Parathyroid adenoma (tissue), 2 donors: ENCODE measurements at regions not wholly inside any gene's neighbourhood (a gene's known extent, or its start where the extent isn't known, plus 50 kb on each side); places are given as distances from the start of the nearest gene placed in this dataset.

Source experiments
- H2AFZ ChIP-seq: fragments of 300-600 bp; sonication (generic); one replicate; pipeline ENCODE4 v1.7.0; 2017; ENCODE audit warnings: antibody characterized with exemption, mild to moderate bottlenecking
- H3K27ac ChIP-seq: fragments of 300-600 bp; sonication (generic); one replicate; pipeline ENCODE4 v1.7.0; 2017
- H3K27me3 ChIP-seq: fragments of 300-600 bp; sonication (generic); one replicate; pipeline ENCODE4 v1.7.0; 2017; ENCODE audit warnings: low read length; ENCODE audit not compliant: control insufficient read depth, insufficient read depth
- H3K36me3 ChIP-seq: fragments of 300-600 bp; sonication (generic); one replicate; pipeline ENCODE4 v1.7.0; 2017; ENCODE audit warnings: low read length; ENCODE audit not compliant: control insufficient read depth, insufficient read depth
- H3K4me1 ChIP-seq: fragments of 300-600 bp; sonication (generic); one replicate; pipeline ENCODE4 v1.7.0; 2017; ENCODE audit warnings: control low read depth
- H3K4me2 ChIP-seq: fragments of 300-600 bp; sonication (generic); one replicate; pipeline ENCODE4 v1.7.0; 2017; ENCODE audit warnings: low read length
- H3K4me3 ChIP-seq: fragments of 300-600 bp; sonication (generic); one replicate; pipeline ENCODE4 v1.7.0; 2017; ENCODE audit warnings: low read depth, low read length
- H3K79me2 ChIP-seq: fragments of 300-600 bp; sonication (generic); one replicate; pipeline ENCODE4 v1.7.0; 2017; ENCODE audit warnings: control low read depth
- H3K9ac ChIP-seq: fragments of 300-600 bp; sonication (generic); one replicate; pipeline ENCODE4 v1.7.0; 2017; ENCODE audit warnings: mild to moderate bottlenecking
- H3K9me3 ChIP-seq: fragments of 300-600 bp; sonication (generic); one replicate; pipeline ENCODE4 v1.7.0; 2017; ENCODE audit warnings: low read length; ENCODE audit not compliant: control insufficient read depth
- TF ChIP-seq, protein P1 (sequence below): fragments of 300-600 bp; sonication (generic); IDR thresholded peaks from one replicate; pipeline ENCODE4 v1.7.0; 2017; ENCODE audit warnings: antibody characterized with exemption, mild to moderate bottlenecking
- donor health status: primary hyperparathyroidism.

DNA sequence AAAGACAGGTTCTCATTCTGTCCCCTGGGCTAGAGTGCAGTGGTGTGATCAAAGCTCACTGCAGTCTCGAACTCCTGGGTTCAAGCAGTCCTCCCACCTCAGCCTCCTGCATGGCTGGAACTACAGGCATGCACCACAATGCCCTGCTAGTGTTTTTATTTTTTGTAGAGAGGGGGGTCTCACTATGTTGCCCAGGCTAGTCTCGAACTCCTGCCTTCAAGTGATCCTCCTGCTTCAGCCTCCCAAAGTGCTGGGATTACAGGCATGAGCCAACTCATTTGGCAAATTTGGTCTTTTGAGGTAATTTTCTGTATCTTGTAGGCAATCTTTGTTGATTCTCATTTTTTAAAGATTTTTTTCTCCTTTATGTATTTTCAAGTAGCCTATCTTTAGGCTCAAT, 205.7 kb downstream of the ZIC5 start:
- H3K4me2 ChIP-seq = no peak overlapping the region
- no peaks in the 10 kb centered on the region for H3K9me3 ChIP-seq
- H3K27ac ChIP-seq = no peak overlapping the region

DNA sequence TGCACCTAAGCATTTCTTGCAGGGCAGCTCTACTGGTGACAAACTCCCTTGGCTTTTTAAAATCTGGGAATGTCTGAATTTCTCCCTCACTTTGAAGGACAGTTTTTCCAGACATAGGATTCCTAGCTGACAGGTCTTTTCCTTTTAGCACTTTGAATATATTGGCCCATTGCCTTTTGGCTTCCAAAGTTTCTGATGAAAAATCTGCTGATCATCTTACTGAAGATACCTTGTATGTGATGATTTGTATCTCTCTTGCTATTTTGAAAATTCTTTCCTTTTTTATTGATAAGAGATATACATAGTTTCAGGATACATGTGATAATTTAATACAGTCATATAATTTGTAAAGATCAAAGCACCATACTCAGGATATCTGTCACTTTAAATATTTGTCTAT, 211.1 kb downstream of the ZIC5 start:
- Histone ChIP-seq H2AFZ (no peak overlapping the region), H3K9me3 (no peaks in the 10 kb centered on the region), H3K79me2 (no peaks in the 10 kb centered on the region), H3K9ac (no peak overlapping the region), H3K36me3 (no peaks in the 10 kb centered on the region), H3K4me1 (no peaks in the 10 kb centered on the region), H3K27ac (no peak overlapping the region), H3K27me3 (no peaks in the 10 kb centered on the region), H3K4me2 (no peak overlapping the region), H3K4me3 (no peak overlapping the region)
- TF ChIP-seq, protein P1, sequence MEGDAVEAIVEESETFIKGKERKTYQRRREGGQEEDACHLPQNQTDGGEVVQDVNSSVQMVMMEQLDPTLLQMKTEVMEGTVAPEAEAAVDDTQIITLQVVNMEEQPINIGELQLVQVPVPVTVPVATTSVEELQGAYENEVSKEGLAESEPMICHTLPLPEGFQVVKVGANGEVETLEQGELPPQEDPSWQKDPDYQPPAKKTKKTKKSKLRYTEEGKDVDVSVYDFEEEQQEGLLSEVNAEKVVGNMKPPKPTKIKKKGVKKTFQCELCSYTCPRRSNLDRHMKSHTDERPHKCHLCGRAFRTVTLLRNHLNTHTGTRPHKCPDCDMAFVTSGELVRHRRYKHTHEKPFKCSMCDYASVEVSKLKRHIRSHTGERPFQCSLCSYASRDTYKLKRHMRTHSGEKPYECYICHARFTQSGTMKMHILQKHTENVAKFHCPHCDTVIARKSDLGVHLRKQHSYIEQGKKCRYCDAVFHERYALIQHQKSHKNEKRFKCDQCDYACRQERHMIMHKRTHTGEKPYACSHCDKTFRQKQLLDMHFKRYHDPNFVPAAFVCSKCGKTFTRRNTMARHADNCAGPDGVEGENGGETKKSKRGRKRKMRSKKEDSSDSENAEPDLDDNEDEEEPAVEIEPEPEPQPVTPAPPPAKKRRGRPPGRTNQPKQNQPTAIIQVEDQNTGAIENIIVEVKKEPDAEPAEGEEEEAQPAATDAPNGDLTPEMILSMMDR = no peak

More for the DNA sequence above, 205.7 kb downstream of the ZIC5 start:
- Histone ChIP-seq H3K36me3 (no peaks in the 10 kb centered on the region), H3K27me3 (no peaks in the 10 kb centered on the region), H3K79me2 (no peaks in the 10 kb centered on the region), H3K9ac (no peak overlapping the region), H3K4me1 (no peaks in the 10 kb centered on the region), H2AFZ (no peak overlapping the region), H3K4me3 (no peak overlapping the region)
- TF ChIP-seq, protein P1 = no peak

DNA sequence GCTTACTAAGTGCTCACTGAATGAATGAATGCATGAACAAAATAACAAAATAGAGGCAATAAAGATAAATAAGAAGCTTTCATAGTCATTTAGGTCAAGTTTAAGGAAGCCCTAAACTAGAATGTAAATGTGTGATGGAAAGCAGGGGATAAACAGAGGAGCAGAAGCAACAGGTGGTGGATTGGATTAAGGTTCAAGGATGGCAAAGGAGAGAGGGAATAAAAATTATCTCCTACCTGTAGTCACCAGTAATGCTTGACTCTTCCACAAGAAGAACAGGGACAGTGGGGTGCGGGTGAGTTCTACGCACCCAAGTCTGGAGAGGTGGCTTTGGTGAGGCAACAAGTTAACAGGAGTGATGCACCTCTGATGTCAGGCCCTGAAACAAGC, 212.4 kb downstream of the ZIC5 start:
- Histone ChIP-seq H3K9ac (no peak overlapping the region), H3K4me1 (no peaks in the 10 kb centered on the region), H3K4me2 (no peak overlapping the region), H2AFZ (no peak overlapping the region), H3K27me3 (no peaks in the 10 kb centered on the region), H3K36me3 (no peaks in the 10 kb centered on the region), H3K27ac (no peak overlapping the region), H3K4me3 (no peak overlapping the region), H3K9me3 (no peaks in the 10 kb centered on the region), H3K79me2 (no peaks in the 10 kb centered on the region)
- TF ChIP-seq, protein P1 = no peak

DNA sequence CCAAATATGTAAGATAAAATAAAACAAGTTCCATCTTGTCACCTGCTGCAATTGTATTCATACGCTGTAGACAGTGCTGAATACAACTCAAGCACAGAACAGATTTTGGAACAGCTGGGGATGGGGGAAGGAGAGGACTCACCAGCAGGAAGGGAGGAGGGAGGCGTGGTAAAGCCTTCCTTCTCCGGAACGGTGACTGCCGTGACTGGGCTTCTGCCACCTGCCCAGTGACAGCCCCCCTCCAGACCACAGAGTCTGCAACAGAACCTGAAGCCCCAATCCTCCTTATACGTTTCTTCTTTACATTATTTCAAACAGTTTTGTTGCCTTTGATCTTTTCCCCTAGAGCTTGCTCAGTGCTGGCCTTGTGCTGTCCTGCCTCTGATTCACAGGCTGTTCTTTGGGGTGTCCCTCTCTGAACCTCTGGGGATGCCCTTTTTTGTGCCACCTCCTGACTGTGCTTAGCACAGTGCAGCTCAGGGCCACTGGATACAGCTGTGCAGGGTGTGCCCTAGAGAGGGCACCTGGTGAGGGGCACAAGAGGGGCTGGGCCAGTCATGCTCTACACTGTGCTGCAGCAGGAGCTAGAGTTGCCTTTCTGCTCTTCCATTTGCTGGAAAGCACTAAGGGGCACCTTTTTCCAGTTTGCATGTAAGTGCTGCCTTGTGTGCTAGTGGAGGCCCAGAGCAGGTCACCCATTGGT, 213.0 kb downstream of the ZIC5 start:
- TF ChIP-seq, protein P1 = no peak
- H3K79me2 ChIP-seq = no peaks in the 10 kb centered on the region
- H3K9me3 ChIP-seq = no peaks in the 10 kb centered on the region
- H3K9ac ChIP-seq = no peak overlapping the region
- H3K27ac ChIP-seq = no peak overlapping the region
- no peak overlapping the region for H2AFZ ChIP-seq
- H3K4me2 ChIP-seq = no peak overlapping the region
- no peaks in the 10 kb centered on the region for H3K36me3 ChIP-seq
- H3K27me3 ChIP-seq = no peaks in the 10 kb centered on the region
- H3K4me1 ChIP-seq = no peaks in the 10 kb centered on the region
- H3K4me3 ChIP-seq = no peak overlapping the region
